ENCODE measurements at regions not wholly inside any gene's neighbourhood (a gene's known extent, or its start where the extent isn't known, plus 50 kb on each side); places are given as distances from the start of the nearest gene placed in this dataset.

- TF ChIP-seq CTCF (IDR thresholded peaks at IDR 0.05), result no peak
- TF ChIP-seq POLR2A (IDR thresholded peaks at IDR 0.05), result no peak
These were observed 454.2 kb downstream of the CD83 start for GRCh38 chr6:14571746-14572145.

Data from sigmoid colon (tissue), 3 donors.